Endothelial cell of umbilical vein (primary cell): ENCODE measurements at regions not wholly inside any gene's neighbourhood (a gene's known extent, or its start where the extent isn't known, plus 50 kb on each side); places are given as distances from the start of the nearest gene placed in this dataset.
"Not testable (repeated sequence)": the region's sequence is repeated elsewhere in the genome, so short reads cannot be mapped to it uniquely, and the experiment has no call there.

Experiments
- EZH2 ChIP-seq: IDR thresholded peaks from 2 replicates; pipeline ENCODE4 v1.6.1; 2012; ENCODE audit warnings: borderline replicate concordance, low read depth, mild to moderate bottlenecking, moderate library complexity, low read length, inconsistent platforms; ENCODE audit not compliant: severe bottlenecking
- POLR2A ChIP-seq: IDR thresholded peaks from 2 replicates; pipeline ENCODE4 v1.6.1; 2012; ENCODE audit warnings: low read depth, mild to moderate bottlenecking, control low read depth, low read length
- POLR2AphosphoS5 ChIP-seq: IDR thresholded peaks from 2 replicates; pipeline ENCODE4 v1.6.1; 2012; ENCODE audit warnings: low read depth, mild to moderate bottlenecking, control low read depth, low read length, moderate library complexity; ENCODE audit not compliant: insufficient read depth
- TF ChIP-seq, protein P1 (sequence below), 2 donors: IDR thresholded peaks; 1 replicate in 1 of 2; 2 replicates in 1 of 2; pipeline ENCODE4 v1.5.1; 2011; ENCODE audit warnings: low read length in 2 of 2, mild to moderate bottlenecking in 2 of 2, moderate library complexity in 2 of 2, control low read depth in 1 of 2, inconsistent platforms in 1 of 2, low read depth in 1 of 2; ENCODE audit not compliant: insufficient read depth in 1 of 2; ENCODE audit errors: extremely low read depth in 1 of 2

DNA sequence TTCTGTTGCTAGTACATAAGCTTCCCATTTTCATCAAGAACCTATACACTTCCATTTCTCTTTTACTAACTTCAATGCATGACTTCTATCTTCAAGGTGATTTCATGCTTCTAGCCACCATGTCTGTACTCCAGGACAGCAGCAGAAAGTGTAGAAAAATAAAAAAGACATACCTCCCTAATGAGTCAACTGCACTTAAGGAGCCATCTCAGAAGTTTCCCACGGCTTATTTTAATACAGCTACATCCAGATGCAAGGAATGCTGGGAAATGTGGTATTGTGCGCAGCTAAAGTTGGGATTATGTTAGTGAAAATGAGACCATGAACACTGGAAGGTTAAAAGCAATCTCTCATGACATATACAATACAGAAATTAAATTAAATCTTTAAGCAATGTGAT is 264.7 kb upstream of the ZNF322 start:
- TF ChIP-seq EZH2, POLR2AphosphoS5, POLR2A: not testable (repeated sequence)
- TF ChIP-seq, protein P1, sequence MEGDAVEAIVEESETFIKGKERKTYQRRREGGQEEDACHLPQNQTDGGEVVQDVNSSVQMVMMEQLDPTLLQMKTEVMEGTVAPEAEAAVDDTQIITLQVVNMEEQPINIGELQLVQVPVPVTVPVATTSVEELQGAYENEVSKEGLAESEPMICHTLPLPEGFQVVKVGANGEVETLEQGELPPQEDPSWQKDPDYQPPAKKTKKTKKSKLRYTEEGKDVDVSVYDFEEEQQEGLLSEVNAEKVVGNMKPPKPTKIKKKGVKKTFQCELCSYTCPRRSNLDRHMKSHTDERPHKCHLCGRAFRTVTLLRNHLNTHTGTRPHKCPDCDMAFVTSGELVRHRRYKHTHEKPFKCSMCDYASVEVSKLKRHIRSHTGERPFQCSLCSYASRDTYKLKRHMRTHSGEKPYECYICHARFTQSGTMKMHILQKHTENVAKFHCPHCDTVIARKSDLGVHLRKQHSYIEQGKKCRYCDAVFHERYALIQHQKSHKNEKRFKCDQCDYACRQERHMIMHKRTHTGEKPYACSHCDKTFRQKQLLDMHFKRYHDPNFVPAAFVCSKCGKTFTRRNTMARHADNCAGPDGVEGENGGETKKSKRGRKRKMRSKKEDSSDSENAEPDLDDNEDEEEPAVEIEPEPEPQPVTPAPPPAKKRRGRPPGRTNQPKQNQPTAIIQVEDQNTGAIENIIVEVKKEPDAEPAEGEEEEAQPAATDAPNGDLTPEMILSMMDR (IDR thresholded peaks at IDR 0.05; ENCODE audit: extremely low read depth in 1 of 2, insufficient read depth in 1 of 2, low read depth in 1 of 2, low read length in 2 of 2), result not testable (repeated sequence)
